Pancreas (tissue), 10 donors: ENCODE measurements at regions not wholly inside any gene's neighbourhood (a gene's known extent, or its start where the extent isn't known, plus 50 kb on each side); places are given as distances from the start of the nearest gene placed in this dataset.
"Not testable (repeated sequence)": the region's sequence is repeated elsewhere in the genome, so short reads cannot be mapped to it uniquely, and the experiment has no call there.

Experiments
- ATAC-seq, 4 donors: fragments of 200-7000 bp; cut with Tn5 transposase; one replicate each; pipeline versions ENCODE4 v1.8.0 to v1.9.1; 2020; ENCODE audit warnings: mild to moderate bottlenecking in 4 of 4, moderate library complexity in 4 of 4
- DNase-seq, 6 donors: peaks; one replicate each; pipeline ENCODE4 v3.0.0-alpha.2; 2020
- FAIRE-seq: peaks from 2 replicates; lab custom pipeline; 2012; peaks lifted over from hg19 to GRCh38; lab: Jason Lieb, UNC
- H3K27ac ChIP-seq, 4 donors: fragments of 200-600 bp; sonication (generic); 1 replicate in 3 of 4; 2 replicates in 1 of 4; pipeline versions ENCODE4 v1.5.0 to v1.8.0; 2020
- H3K27me3 ChIP-seq, 4 donors: fragments of 200-600 bp; one replicate each; pipeline ENCODE4 v1.8.0; 2021
- H3K36me3 ChIP-seq, 3 donors: fragments of 200-600 bp; sonication (generic) in 1 of 3; one replicate each; pipeline versions ENCODE4 v1.5.0 to v1.8.0; 2020 to 2021
- H3K4me1 ChIP-seq, 3 donors: fragments of 200-600 bp; one replicate each; pipeline ENCODE4 v1.8.0; 2021
- H3K4me3 ChIP-seq, 4 donors: fragments of 200-600 bp; sonication (generic) in 2 of 4; one replicate each; pipeline versions ENCODE4 v1.5.0 to v1.8.0; 2020 to 2021
- H3K9me3 ChIP-seq, 4 donors: fragments of 200-600 bp; one replicate each; pipeline ENCODE4 v1.8.0; 2021
- CTCF ChIP-seq, 4 donors: fragments of 200-600 bp; sonication (generic) in 3 of 4; IDR thresholded peaks; one replicate each; pipeline versions ENCODE4 v1.5.0 to v1.8.0; 2021; ENCODE audit warnings: antibody characterized with exemption in 4 of 4
- WGBS, 2 donors: extraction: QIAGEN DNeasy Blood & Tissue Kit; methylation state at CpG; one replicate each; pipeline ENCODE4 v1.1.7; 2013; 5-methylcytosine and 5-hydroxymethylcytosine counted together
- intact Hi-C, 3 donors: fragments of 100-400 bp; cut with DNase I; formaldehyde crosslinking; loops; one replicate each; pipeline versions ENCODE4 v1.11.1 to v1.14.2; 2022
- donor health status: healthy with polysubstance abuse.
- donor health status: DM: no; HTN: no; CAD: no; lungs with moderate emphysema.
- donor health status: DM: no; HTN: no; CAD: no.
- donor health status: control.
- donor health status: control.
- donor health status: Bipolar disorder and iron deficiency.
- donor health status: DM: yes; HTN: yes; CAD: no.
- donor health status: DM: no; HTN: no; CAD: no.
- donor health status: DM: no; HTN: no; CAD: no.
- donor health status: DM: yes; HTN: yes; CAD: no.

DNA sequence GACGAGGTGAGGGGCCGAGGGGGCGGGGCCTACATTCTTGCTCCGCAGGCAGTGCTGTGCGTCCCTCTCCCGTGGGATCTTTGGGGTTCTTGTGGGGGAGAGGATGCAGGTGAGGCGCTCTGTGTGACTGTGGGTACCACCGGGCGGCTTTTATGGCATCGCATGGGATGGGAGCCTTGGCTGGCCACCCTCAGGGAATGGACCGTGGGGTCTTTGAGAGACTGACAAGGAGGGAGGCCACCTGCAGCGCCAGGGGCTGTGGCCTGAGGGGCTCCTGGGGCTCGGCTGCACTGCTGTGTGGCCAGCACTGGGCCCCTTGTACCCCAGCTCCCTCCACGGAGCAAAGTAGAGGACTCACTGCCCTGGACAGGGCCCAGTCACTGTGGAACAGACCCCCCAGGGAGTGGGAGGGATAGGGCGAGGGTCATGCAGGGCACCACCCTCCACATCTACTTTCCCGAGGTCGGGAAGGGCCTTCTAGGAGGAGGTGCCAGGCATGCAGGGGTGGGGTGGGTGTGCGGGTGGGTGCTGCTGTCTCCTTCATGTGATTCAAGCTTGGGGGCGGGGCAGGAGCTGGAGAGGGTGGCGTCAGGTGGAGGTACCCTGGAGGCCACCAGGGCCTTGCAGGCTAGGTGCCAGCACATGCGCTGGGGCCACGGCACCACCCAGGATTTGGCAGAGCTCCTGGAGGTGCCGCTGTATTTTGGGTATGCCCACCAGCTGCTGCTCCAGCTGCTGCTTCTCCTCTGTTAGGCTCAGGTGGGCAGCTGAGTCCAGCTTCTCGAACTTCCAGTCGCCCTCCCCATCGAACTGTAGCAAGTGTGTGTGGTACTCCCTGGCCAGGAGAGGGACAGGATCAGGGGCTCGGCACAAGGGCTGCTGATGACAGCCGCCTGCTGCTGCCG lies 1072.4 kb downstream of the RPIA start:
- no peak for FAIRE-seq
- no peak for ATAC-seq
- Histone ChIP-seq H3K27me3 (peaks cover 0 to 20% (median 2%) of the 10 kb centered on the region in 4 donors), H3K27ac (no peak overlapping the region), H3K9me3 (no peaks in the 10 kb centered on the region), H3K4me1 (no peaks in the 10 kb centered on the region), H3K4me3 (no peak overlapping the region), H3K36me3 (no peaks in the 10 kb centered on the region)
- intact Hi-C loops: no loop called here
- WGBS, 2 donors: 71 to 76% methylated on average over 29 of the region's 29 CpGs
- TF ChIP-seq CTCF (IDR thresholded peaks at IDR 0.05): no peak
- DNase-seq: peak in 4 of 6 donors; percentile 10 to 84 (median 44)

DNA sequence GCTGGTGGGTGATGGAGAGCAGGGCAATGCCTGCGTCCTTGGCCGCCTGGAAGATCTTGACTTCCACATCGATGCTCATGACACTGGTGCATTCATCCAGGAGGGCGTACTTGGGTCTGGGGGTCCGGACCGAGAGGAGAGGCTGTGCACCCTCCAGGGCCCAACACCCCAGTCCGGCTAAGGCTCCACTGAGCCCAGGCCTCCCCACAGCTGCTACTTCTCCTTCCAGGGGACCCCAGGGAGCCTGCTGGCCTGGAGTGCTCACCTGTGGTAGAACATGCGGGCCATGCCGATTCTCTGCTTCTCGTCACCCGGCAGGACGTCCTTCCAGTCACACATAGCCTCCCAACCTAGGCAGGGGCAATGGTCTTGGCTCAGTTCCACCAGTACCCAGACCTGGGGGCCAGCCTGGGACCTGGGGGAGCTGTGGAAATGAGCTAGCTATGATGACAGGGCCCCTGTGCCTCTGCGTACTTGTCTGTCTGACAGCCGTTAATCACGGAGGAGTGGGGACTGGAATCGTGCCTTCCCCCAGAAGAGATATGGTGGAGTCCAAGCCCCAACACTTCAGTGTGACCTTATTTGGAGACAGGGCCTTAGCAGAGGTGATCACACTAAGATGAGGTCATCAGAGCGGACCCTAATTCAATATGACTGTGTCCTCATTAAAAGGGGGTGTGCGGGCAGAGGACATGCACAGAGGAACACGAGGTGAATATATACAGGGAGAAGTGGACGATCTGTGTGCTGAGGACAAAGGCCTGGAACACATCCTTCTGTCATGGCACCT lies 1073.3 kb downstream of the RPIA start:
- H3K36me3 ChIP-seq, H3K4me3 ChIP-seq, FAIRE-seq, intact Hi-C loops, H3K9me3 ChIP-seq, ATAC-seq, H3K27ac ChIP-seq, H3K4me1 ChIP-seq: not testable (repeated sequence)
- 73 to 83% methylated on average over 20 of the region's 20 CpGs for WGBS, 2 donors
- H3K27me3 ChIP-seq: peaks cover 0 to 21% (median 2%) of the 10 kb centered on the region in 4 donors
- DNase-seq: peak in 3 of 6 donors; percentile 11 to 81 (median 56)

DNA sequence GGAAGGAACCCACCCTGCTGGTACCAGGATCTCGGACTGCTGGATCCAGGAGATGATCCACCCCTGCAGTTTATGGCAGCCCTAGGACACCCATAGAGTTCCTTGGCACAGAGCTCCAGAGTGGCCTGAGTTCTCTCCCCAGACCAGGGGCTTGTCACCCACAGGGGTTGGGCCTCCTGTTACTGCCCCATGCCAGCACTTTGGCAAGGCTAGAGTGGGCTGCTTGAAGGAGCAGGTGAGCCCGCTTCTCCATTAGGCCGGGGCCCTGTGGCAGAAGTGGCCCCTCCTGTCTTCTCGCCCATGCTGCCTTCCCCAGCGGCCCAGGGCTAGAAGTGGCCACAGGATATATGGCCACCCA lies 1073.9 kb downstream of the RPIA start:
- 74 to 87% methylated on average over 5 of the region's 5 CpGs for WGBS, 2 donors
- FAIRE-seq, intact Hi-C loops: not testable (repeated sequence)

DNA sequence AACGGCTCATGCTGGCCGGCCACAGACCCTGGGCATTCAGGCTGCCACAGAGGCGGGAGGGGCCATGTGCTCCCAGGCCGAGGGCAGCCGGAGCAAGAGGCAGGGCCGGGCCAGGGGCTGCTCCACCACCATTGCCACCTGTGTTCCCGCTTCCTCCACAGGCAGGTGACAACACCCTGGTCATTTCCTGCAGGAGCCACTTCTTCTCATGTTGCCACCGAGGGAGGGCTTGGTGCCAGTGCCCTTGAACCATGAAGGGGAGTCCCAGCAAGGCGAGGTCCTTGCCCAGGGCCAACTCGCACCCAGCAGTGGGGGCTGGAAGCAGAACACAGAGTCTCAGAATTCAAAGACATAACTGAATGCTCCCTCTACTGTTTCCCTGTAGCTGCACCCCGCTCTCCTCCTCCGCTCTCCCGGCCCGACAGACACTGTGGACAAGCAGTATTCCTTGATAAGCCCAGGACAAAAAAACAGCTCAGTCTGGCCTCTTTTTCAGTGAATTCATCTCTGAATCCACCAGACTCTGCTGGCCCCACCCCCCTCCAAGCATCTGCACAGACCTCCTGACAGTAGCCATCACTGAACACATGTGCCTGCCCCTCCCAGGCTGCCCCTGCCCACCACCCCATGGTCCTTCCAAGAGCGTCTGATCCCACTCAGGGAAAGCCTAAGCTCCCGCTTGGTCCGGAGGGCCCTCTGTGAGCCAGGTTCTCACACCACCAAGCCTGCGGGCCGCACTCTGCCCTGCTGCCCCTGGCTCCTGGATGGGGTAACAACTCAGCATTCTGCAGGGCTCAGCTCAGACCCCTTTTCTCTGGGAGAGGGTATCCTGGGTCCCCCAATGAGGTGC lies 1074.9 kb downstream of the RPIA start:
- H3K4me1 ChIP-seq, H3K4me3 ChIP-seq, intact Hi-C loops, H3K36me3 ChIP-seq, H3K9me3 ChIP-seq, FAIRE-seq, H3K27ac ChIP-seq, ATAC-seq: not testable (repeated sequence)
- peaks cover 0 to 21% (median 2%) of the 10 kb centered on the region in 4 donors for H3K27me3 ChIP-seq
- WGBS, 2 donors: 69 to 79% methylated on average over 19 of the region's 19 CpGs
- peak in 2 of 6 donors; percentile 58 to 81 for DNase-seq

More for the DNA sequence above, 1073.9 kb downstream of the RPIA start:
- not testable (repeated sequence) for H3K27ac ChIP-seq, H3K4me3 ChIP-seq, ATAC-seq, H3K9me3 ChIP-seq, H3K36me3 ChIP-seq, H3K4me1 ChIP-seq
- H3K27me3 ChIP-seq: peaks cover 0 to 21% (median 2%) of the 10 kb centered on the region in 4 donors
- peak in 2 of 6 donors; percentile 52 to 71 for DNase-seq

- WGBS, 2 donors: 62% methylated on average over 7 of the region's 7 CpGs
- H3K27ac ChIP-seq: not testable (repeated sequence)
These were observed 1075.6 kb downstream of the RPIA start for GRCh38 chr2:89767058-89767457.

DNA sequence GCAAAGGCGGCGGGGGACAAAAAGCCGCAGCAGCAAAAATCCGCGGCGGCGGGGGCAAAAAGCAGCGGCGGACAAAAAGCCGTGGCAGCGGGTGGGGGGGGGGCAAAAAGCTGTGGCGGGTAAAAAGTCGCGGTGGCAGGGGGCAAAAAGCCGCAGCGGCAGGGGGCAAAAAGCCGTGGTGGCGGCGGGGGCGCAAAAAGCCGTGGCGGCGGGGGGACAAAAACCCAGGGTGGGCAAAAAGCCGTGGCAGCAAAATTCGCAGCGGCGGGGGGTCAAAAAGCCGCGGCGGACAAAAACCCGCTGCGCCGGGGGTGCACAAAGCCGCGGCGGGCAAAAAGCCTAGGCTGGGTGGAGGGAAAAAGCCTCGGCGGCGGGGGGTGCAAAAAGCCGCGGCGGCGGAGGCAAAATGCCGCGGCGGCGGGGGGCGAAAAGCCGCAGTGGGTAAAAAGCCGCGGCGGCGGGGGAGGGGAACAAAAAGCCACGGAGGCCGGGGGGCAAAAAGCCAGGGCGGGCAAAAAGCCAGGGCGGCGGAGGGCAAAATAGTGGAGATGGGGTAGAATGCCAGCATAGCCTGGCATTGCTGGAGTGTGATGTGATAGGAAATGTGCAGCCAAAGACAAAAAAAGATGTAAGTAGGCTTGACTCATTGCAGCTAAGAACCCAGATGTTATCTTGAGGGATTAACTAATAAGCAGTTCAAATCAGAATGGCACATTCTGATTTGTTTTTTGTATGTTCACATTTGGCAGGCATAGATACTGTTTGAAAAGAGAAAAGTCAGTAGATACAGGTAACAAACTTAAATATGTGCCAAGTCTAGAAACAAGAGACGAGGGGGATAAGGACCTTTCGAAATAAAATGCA lies 1076.3 kb downstream of the RPIA start:
- TF ChIP-seq CTCF (IDR thresholded peaks at IDR 0.05): no peak
- WGBS, 2 donors: 8 to 11% methylated on average over 60 of the region's 60 CpGs
- Histone ChIP-seq H3K36me3 (no peaks in the 10 kb centered on the region), H3K4me3 (peak overlapping the region in 1 of 4 donors; percentile 12), H3K9me3 (no peaks in the 10 kb centered on the region), H3K4me1 (no peaks in the 10 kb centered on the region), H3K27ac (no peak overlapping the region), H3K27me3 (peaks cover 0 to 21% (median 2%) of the 10 kb centered on the region in 4 donors)
- FAIRE-seq: no peak
- no peak for ATAC-seq
- peak in 4 of 6 donors; percentile 18 to 65 (median 46) for DNase-seq
- intact Hi-C loops: no loop called here

More at GRCh38 chr2:89767058-89767457, 1075.6 kb downstream of the RPIA start:
- H3K4me1 ChIP-seq, FAIRE-seq, H3K36me3 ChIP-seq, H3K4me3 ChIP-seq, H3K9me3 ChIP-seq, intact Hi-C loops, ATAC-seq: not testable (repeated sequence)
- DNase-seq: peak in 2 of 6 donors; percentile 46 to 54
- peaks cover 0 to 21% (median 2%) of the 10 kb centered on the region in 4 donors for H3K27me3 ChIP-seq
